ENCODE measurements at regions not wholly inside any gene's neighbourhood (a gene's known extent, or its start where the extent isn't known, plus 50 kb on each side); places are given as distances from the start of the nearest gene placed in this dataset.

GRCh38 chr10:53570221-53570620 is 797.6 kb upstream of the MBL2 start:
- Histone ChIP-seq H3K27me3 (no peaks in the 10 kb centered on the region), H3K4me3 (no peak overlapping the region), H3K27ac (no peak overlapping the region), H3K9me3 (peaks cover 0 to 4% (median 0%) of the 10 kb centered on the region in 12 donors), H3K4me1 (no peaks in the 10 kb centered on the region), H3K36me3 (no peaks in the 10 kb centered on the region)
- TF ChIP-seq POLR2A (IDR thresholded peaks at IDR 0.05) (no peak), CTCF (IDR thresholded peaks at IDR 0.05) (no peak)
- ATAC-seq (no peak), DNase-seq (no peak)
- intact Hi-C loops (cut with DNase I): no loop called here

- WGBS, 4 donors: 61 to 89% (median 64%) methylated on average over 3 of the region's 3 CpGs
Measured at GRCh38 chr10:53569455-53569854, 796.9 kb upstream of the MBL2 start.

GRCh38 chr10:53548664-53549063 is 776.1 kb upstream of the MBL2 start:
- no peak overlapping the region for H3K27ac ChIP-seq
- DNase-seq (no peak), ATAC-seq (no peak)
- H3K36me3 ChIP-seq: no peaks in the 10 kb centered on the region
- H3K4me3 ChIP-seq: no peak overlapping the region
- intact Hi-C loops (cut with DNase I): no loop called here
- WGBS, 4 donors: 94 to 98% (median 95%) methylated on average over 1 of the region's 1 CpG
- H3K4me1 ChIP-seq: no peaks in the 10 kb centered on the region
- no peaks in the 10 kb centered on the region for H3K27me3 ChIP-seq
- no peak for TF ChIP-seq POLR2A (IDR thresholded peaks at IDR 0.05)
- no peak for TF ChIP-seq CTCF (IDR thresholded peaks at IDR 0.05)
- H3K9me3 ChIP-seq: no peaks in the 10 kb centered on the region

More at GRCh38 chr10:53569455-53569854, 796.9 kb upstream of the MBL2 start:
- DNase-seq: no peak
- H3K4me1 ChIP-seq: no peaks in the 10 kb centered on the region
- ATAC-seq: no peak
- TF ChIP-seq POLR2A (IDR thresholded peaks at IDR 0.05) (no peak), CTCF (IDR thresholded peaks at IDR 0.05) (no peak)
- no peaks in the 10 kb centered on the region for H3K36me3 ChIP-seq
- intact Hi-C loops (cut with DNase I): no loop called here
- H3K27ac ChIP-seq: no peak overlapping the region
- H3K9me3 ChIP-seq: peaks cover 0 to 4% (median 0%) of the 10 kb centered on the region in 12 donors
- H3K27me3 ChIP-seq: no peaks in the 10 kb centered on the region
- H3K4me3 ChIP-seq: no peak overlapping the region

- intact Hi-C loops (cut with DNase I): no loop called here
Measured at GRCh38 chr10:53547364-53547763, 774.8 kb upstream of the MBL2 start.

More at GRCh38 chr10:53547364-53547763, 774.8 kb upstream of the MBL2 start:
- Histone ChIP-seq H3K36me3 (no peaks in the 10 kb centered on the region), H3K4me1 (no peaks in the 10 kb centered on the region), H3K27ac (no peak overlapping the region), H3K27me3 (no peaks in the 10 kb centered on the region), H3K4me3 (no peak overlapping the region), H3K9me3 (no peaks in the 10 kb centered on the region)
- TF ChIP-seq POLR2A (IDR thresholded peaks at IDR 0.05) (no peak), CTCF (IDR thresholded peaks at IDR 0.05) (no peak)
- WGBS, 4 donors: 92 to 96% (median 96%) methylated on average over 1 of the region's 1 CpG
- DNase-seq: no peak
- no peak for ATAC-seq

Measured in heart left ventricle (tissue), 16 donors.